HUES48 (cell line): ENCODE measurements at regions not wholly inside any gene's neighbourhood (a gene's known extent, or its start where the extent isn't known, plus 50 kb on each side); places are given as distances from the start of the nearest gene placed in this dataset.

Source experiments
- H3K27ac ChIP-seq: one replicate; pipeline ENCODE4 v1.7.0; 2013; ENCODE audit warnings: low read depth, low read length, inconsistent platforms
- H3K27me3 ChIP-seq: 2 replicates; pipeline ENCODE4 v1.6.1; 2013; ENCODE audit warnings: mild to moderate bottlenecking, low read length; ENCODE audit not compliant: control insufficient read depth, insufficient read depth
- H3K36me3 ChIP-seq: 2 replicates; pipeline ENCODE4 v1.6.1; 2013; ENCODE audit warnings: low read length; ENCODE audit not compliant: control insufficient read depth, insufficient read depth
- H3K4me1 ChIP-seq: 2 replicates; pipeline ENCODE4 v1.6.1; 2013; ENCODE audit warnings: mild to moderate bottlenecking, low read length; ENCODE audit not compliant: control insufficient read depth, insufficient read depth
- H3K4me3 ChIP-seq: 2 replicates; pipeline ENCODE4 v1.5.1; 2013; ENCODE audit warnings: mild to moderate bottlenecking, low read depth, low read length
- H3K9ac ChIP-seq: 2 replicates; pipeline ENCODE4 v1.6.1; 2013; ENCODE audit warnings: mild to moderate bottlenecking, low read depth, low read length, moderate library complexity
- H3K9me3 ChIP-seq: 2 replicates; pipeline ENCODE4 v1.6.1; 2013; ENCODE audit warnings: low read length; ENCODE audit not compliant: control insufficient read depth, insufficient read depth

GRCh38 chr9:695252-695651 is 146.2 kb upstream of the DMRT1 start:
- no peaks in the 10 kb centered on the region for H3K27me3 ChIP-seq
- H3K4me3 ChIP-seq, result no peak overlapping the region
- no peaks in the 10 kb centered on the region for H3K36me3 ChIP-seq
- no peak overlapping the region for H3K27ac ChIP-seq
- peaks cover 36% of the 10 kb centered on the region for H3K4me1 ChIP-seq
- H3K9ac ChIP-seq, result no peak overlapping the region
- H3K9me3 ChIP-seq, result no peaks in the 10 kb centered on the region

DNA sequence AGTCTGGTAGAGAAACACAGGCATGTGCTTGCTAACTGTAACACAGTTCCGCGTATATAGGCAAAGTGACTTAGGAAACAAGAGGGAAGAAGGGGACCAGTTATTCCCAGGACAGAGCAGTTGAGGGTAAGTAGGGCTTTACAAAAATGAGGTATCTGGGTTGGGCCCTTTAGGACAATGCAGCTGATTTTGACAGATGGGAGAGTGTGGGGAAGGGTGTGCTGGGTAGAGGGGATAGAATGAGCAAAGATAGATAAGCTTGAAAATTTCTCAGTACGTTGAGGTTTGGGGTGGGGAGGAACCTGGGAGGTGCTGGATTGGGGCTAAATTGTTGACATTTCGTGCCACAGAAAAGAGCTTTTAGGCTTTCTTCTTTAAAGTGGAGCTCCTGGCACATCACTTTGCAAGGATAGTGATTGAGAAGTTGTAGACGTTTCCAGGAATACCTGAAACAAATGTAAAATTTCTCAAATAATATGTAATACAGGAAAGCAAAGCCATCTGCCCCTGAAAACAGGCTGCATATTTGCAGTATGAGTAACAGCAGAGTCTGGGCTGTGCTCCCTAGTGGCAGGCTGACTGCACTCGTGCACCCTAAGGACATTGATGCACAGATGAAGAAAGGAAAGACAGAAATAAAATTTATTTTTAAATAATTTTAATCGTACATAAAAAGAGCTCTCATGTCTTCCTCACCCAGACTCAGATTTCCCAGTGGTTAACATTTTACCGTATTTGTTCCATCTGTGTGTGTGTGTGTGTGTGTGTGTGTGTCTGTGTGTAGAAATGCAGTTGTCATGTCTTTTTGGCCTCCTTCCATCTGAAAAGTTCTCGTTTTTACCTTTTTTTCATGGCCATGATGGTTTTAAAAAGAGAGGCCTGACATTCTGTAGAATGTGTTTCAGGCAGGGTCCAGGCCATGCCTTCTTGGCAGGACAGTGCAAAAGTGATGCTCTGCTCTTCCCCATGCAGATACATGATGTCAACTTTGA is 144.9 kb upstream of the DMRT1 start:
- Histone ChIP-seq H3K9me3 (no peaks in the 10 kb centered on the region), H3K36me3 (no peaks in the 10 kb centered on the region), H3K4me3 (no peak overlapping the region), H3K27me3 (no peaks in the 10 kb centered on the region), H3K4me1 (peaks cover 36% of the 10 kb centered on the region), H3K27ac (no peak overlapping the region), H3K9ac (no peak overlapping the region)

- H3K27ac ChIP-seq, result no peak overlapping the region
- no peaks in the 10 kb centered on the region for H3K36me3 ChIP-seq
- peaks cover 32% of the 10 kb centered on the region for H3K4me1 ChIP-seq
- no peaks in the 10 kb centered on the region for H3K27me3 ChIP-seq
- no peaks in the 10 kb centered on the region for H3K9me3 ChIP-seq
- H3K4me3 ChIP-seq, result no peak overlapping the region
- H3K9ac ChIP-seq, result peak overlapping the region; percentile 11; the same call in 1 of the 2 replicates
Measured at GRCh38 chr9:698276-698675, 143.2 kb upstream of the DMRT1 start.

DNA sequence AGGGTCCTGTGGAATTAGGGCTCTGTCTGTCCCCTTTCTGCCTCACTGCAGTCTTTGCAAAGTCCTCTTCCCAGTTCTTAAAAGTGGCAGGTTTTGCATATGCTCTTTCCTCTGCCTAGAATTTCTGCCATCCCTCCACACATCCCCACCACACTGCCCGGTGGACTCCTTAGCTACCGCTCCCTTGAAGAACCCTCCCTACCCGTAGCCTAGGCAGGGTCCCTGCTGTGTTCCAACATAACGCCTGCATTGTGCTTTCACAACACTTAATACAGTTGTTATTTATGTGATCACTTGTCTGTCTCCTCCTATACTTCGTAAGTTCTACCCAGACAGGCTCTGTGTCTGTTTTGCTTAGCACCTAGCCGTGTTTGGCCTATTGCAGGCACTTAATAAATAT is 142.5 kb upstream of the DMRT1 start:
- Histone ChIP-seq H3K4me1 (peaks cover 25% of the 10 kb centered on the region), H3K9ac (no peak overlapping the region), H3K27ac (no peak overlapping the region)

GRCh38 chr9:699396-699795 is 142.1 kb upstream of the DMRT1 start:
- Histone ChIP-seq H3K4me1 (peaks cover 21% of the 10 kb centered on the region), H3K36me3 (no peaks in the 10 kb centered on the region), H3K4me3 (no peak overlapping the region), H3K9ac (no peak overlapping the region), H3K27ac (no peak overlapping the region), H3K9me3 (no peaks in the 10 kb centered on the region), H3K27me3 (no peaks in the 10 kb centered on the region)

More for the DNA sequence above, 142.5 kb upstream of the DMRT1 start:
- Histone ChIP-seq H3K36me3 (no peaks in the 10 kb centered on the region), H3K9me3 (no peaks in the 10 kb centered on the region), H3K27me3 (no peaks in the 10 kb centered on the region), H3K4me3 (no peak overlapping the region)

- Histone ChIP-seq H3K4me3 (no peak overlapping the region), H3K36me3 (no peaks in the 10 kb centered on the region), H3K9ac (no peak overlapping the region), H3K27ac (no peak overlapping the region), H3K9me3 (no peaks in the 10 kb centered on the region), H3K4me1 (peaks cover 21% of the 10 kb centered on the region), H3K27me3 (no peaks in the 10 kb centered on the region)
Measured at GRCh38 chr9:700365-701282, 140.9 kb upstream of the DMRT1 start.

- Histone ChIP-seq H3K36me3 (no peaks in the 10 kb centered on the region), H3K9ac (no peak overlapping the region), H3K4me3 (no peak overlapping the region), H3K27ac (no peak overlapping the region), H3K9me3 (no peaks in the 10 kb centered on the region), H3K4me1 (peaks cover 32% of the 10 kb centered on the region), H3K27me3 (no peaks in the 10 kb centered on the region)
Measured at GRCh38 chr9:703392-703791, 138.1 kb upstream of the DMRT1 start.

- no peak overlapping the region for H3K4me3 ChIP-seq
- H3K9me3 ChIP-seq, result no peaks in the 10 kb centered on the region
- H3K9ac ChIP-seq, result no peak overlapping the region
- peaks cover 28% of the 10 kb centered on the region for H3K4me1 ChIP-seq
- H3K27me3 ChIP-seq, result no peaks in the 10 kb centered on the region
- no peak overlapping the region for H3K27ac ChIP-seq
- peaks cover 6% of the 10 kb centered on the region; the same call in 1 of the 2 replicates for H3K36me3 ChIP-seq
Measured at GRCh38 chr9:706073-706472, 135.4 kb upstream of the DMRT1 start.

- Histone ChIP-seq H3K9me3 (no peaks in the 10 kb centered on the region), H3K4me1 (peaks cover 28% of the 10 kb centered on the region), H3K36me3 (peaks cover 13% of the 10 kb centered on the region; the same call in 1 of the 2 replicates), H3K4me3 (peak overlapping the region; percentile 60), H3K27ac (peak overlapping the region; percentile 69), H3K9ac (peak overlapping the region; percentile 56), H3K27me3 (no peaks in the 10 kb centered on the region)
Measured at GRCh38 chr9:706606-707459, 134.7 kb upstream of the DMRT1 start.

DNA sequence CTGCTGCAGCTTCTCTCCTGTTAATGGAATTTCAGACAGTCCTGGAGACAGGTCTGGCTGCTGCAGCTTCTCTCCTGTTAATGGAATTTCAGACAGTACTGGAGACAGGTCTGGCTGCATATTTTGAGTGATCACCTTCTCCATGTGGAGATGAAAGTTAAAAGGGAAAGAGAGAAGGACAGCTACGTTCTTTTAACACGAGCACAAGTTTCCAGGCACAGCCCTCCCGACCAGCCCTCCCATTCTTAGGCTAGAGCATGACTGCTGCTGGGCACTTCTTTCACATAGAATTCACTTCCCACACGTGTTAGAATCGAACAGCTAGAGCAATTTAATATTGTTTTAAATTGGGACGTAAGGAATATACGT is 133.3 kb upstream of the DMRT1 start:
- no peaks in the 10 kb centered on the region for H3K9me3 ChIP-seq
- H3K9ac ChIP-seq, result no peak overlapping the region
- no peaks in the 10 kb centered on the region for H3K27me3 ChIP-seq
- H3K4me1 ChIP-seq, result peaks cover 28% of the 10 kb centered on the region
- H3K27ac ChIP-seq, result peak overlapping the region; percentile 60
- H3K4me3 ChIP-seq, result no peak overlapping the region
- H3K36me3 ChIP-seq, result peaks cover 24% of the 10 kb centered on the region; the same call in 1 of the 2 replicates
